Nephron (organoid): ENCODE measurements at regions not wholly inside any gene's neighbourhood (a gene's known extent, or its start where the extent isn't known, plus 50 kb on each side); places are given as distances from the start of the nearest gene placed in this dataset.

Source experiments
- H3K27ac Mint-ChIP-seq, 3 experiments: 2 replicates each; pipeline ENCODE4 v1.8.0; 2020; ENCODE audit warnings: mixed read lengths in 3 of 3, mild to moderate bottlenecking in 2 of 3, moderate library complexity in 1 of 3
- H3K27me3 Mint-ChIP-seq: 2 replicates; pipeline ENCODE4 v1.8.0; 2021; ENCODE audit warnings: low read depth, mild to moderate bottlenecking, moderate library complexity, mixed read lengths
- H3K36me3 Mint-ChIP-seq: 2 replicates; pipeline ENCODE4 v1.8.0; 2020; ENCODE audit warnings: low read depth, mixed read lengths
- H3K4me1 Mint-ChIP-seq: 2 replicates; pipeline ENCODE4 v1.8.0; 2020; ENCODE audit warnings: mixed read lengths
- H3K4me3 Mint-ChIP-seq, 3 experiments: 2 replicates each; pipeline ENCODE4 v1.8.0; 2020; ENCODE audit warnings: mild to moderate bottlenecking in 3 of 3, mixed read lengths in 3 of 3, moderate library complexity in 2 of 3
- H3K9me3 Mint-ChIP-seq: 2 replicates; pipeline ENCODE4 v1.8.0; 2020; ENCODE audit warnings: mixed read lengths
- CTCF ChIP-seq, 3 experiments: fragments of 200-600 bp; sonication (generic); IDR thresholded peaks; one replicate each; pipeline ENCODE4 v1.5.0; 2021; ENCODE audit warnings: antibody characterized with exemption in 3 of 3; ENCODE audit not compliant: unreplicated experiment in 3 of 3

GRCh38 chrX:144790148-144790547 lies 457.2 kb upstream of the SPANXN1 start:
- H3K36me3 Mint-ChIP-seq, result no peaks in the 10 kb centered on the region
- H3K27me3 Mint-ChIP-seq, result no peaks in the 10 kb centered on the region
- H3K4me3 Mint-ChIP-seq, result no peak overlapping the region
- no peak for TF ChIP-seq CTCF (IDR thresholded peaks at IDR 0.05; ENCODE audit: unreplicated experiment in 3 of 3)
- no peaks in the 10 kb centered on the region for H3K4me1 Mint-ChIP-seq
- peaks cover 61% of the 10 kb centered on the region for H3K9me3 Mint-ChIP-seq
- no peak overlapping the region for H3K27ac Mint-ChIP-seq

GRCh38 chrX:144791298-144791697 lies 456.0 kb upstream of the SPANXN1 start:
- Mint-ChIP-seq H3K4me1 (no peaks in the 10 kb centered on the region), H3K9me3 (peaks cover 52% of the 10 kb centered on the region), H3K36me3 (no peaks in the 10 kb centered on the region), H3K27me3 (no peaks in the 10 kb centered on the region), H3K27ac (no peak overlapping the region), H3K4me3 (no peak overlapping the region)
- TF ChIP-seq CTCF (IDR thresholded peaks at IDR 0.05; ENCODE audit: unreplicated experiment in 3 of 3), result no peak

- no peaks in the 10 kb centered on the region for H3K27me3 Mint-ChIP-seq
- no peaks in the 10 kb centered on the region for H3K4me1 Mint-ChIP-seq
- no peak for TF ChIP-seq CTCF (IDR thresholded peaks at IDR 0.05; ENCODE audit: unreplicated experiment in 3 of 3)
These were observed 448.3 kb upstream of the SPANXN1 start for GRCh38 chrX:144798972-144799371.

GRCh38 chrX:144801786-144802185 lies 445.5 kb upstream of the SPANXN1 start:
- no peaks in the 10 kb centered on the region for H3K36me3 Mint-ChIP-seq
- H3K27me3 Mint-ChIP-seq, result no peaks in the 10 kb centered on the region
- no peak for TF ChIP-seq CTCF (IDR thresholded peaks at IDR 0.05; ENCODE audit: unreplicated experiment in 3 of 3)
- no peak overlapping the region for H3K4me3 Mint-ChIP-seq
- no peaks in the 10 kb centered on the region for H3K4me1 Mint-ChIP-seq
- H3K9me3 Mint-ChIP-seq, result peaks cover 2% of the 10 kb centered on the region
- no peak overlapping the region for H3K27ac Mint-ChIP-seq

More at GRCh38 chrX:144798972-144799371, 448.3 kb upstream of the SPANXN1 start:
- Mint-ChIP-seq H3K4me3 (no peak overlapping the region), H3K9me3 (no peaks in the 10 kb centered on the region), H3K36me3 (no peaks in the 10 kb centered on the region), H3K27ac (no peak overlapping the region)

GRCh38 chrX:144809025-144809424 lies 438.3 kb upstream of the SPANXN1 start:
- Mint-ChIP-seq H3K4me3 (no peak overlapping the region), H3K36me3 (no peaks in the 10 kb centered on the region), H3K27ac (no peak overlapping the region), H3K4me1 (no peaks in the 10 kb centered on the region), H3K27me3 (no peaks in the 10 kb centered on the region), H3K9me3 (peaks cover 15% of the 10 kb centered on the region)
- TF ChIP-seq CTCF (IDR thresholded peaks at IDR 0.05; ENCODE audit: unreplicated experiment in 3 of 3), result no peak

- TF ChIP-seq CTCF (IDR thresholded peaks at IDR 0.05; ENCODE audit: unreplicated experiment in 3 of 3), result no peak
These were observed 436.8 kb upstream of the SPANXN1 start for GRCh38 chrX:144810539-144810938.

More at GRCh38 chrX:144810539-144810938, 436.8 kb upstream of the SPANXN1 start:
- Mint-ChIP-seq H3K27ac (no peak overlapping the region), H3K9me3 (peaks cover 15% of the 10 kb centered on the region), H3K4me1 (no peaks in the 10 kb centered on the region), H3K36me3 (no peaks in the 10 kb centered on the region), H3K4me3 (no peak overlapping the region), H3K27me3 (no peaks in the 10 kb centered on the region)
